Lower leg skin (tissue), 3 donors: ENCODE measurements at regions not wholly inside any gene's neighbourhood (a gene's known extent, or its start where the extent isn't known, plus 50 kb on each side); places are given as distances from the start of the nearest gene placed in this dataset.

Experiments used
- CTCF ChIP-seq, 3 donors: fragments of 450-650 bp; IDR thresholded peaks; one replicate each; pipeline ENCODE4 v1.5.1; 2016; ENCODE audit warnings: antibody characterized with exemption in 3 of 3, mild to moderate bottlenecking in 3 of 3, moderate library complexity in 2 of 3
- POLR2A ChIP-seq, 2 donors: fragments of 450-650 bp; IDR thresholded peaks; one replicate each; pipeline ENCODE4 v1.6.1; 2016 to 2017; ENCODE audit warnings: antibody characterized with exemption in 2 of 2, mild to moderate bottlenecking in 1 of 2, moderate library complexity in 1 of 2

GRCh38 chr1:67545364-67545763 is 115.2 kb upstream of the SERBP1 start:
- no peak for TF ChIP-seq CTCF (IDR thresholded peaks at IDR 0.05)
- TF ChIP-seq POLR2A (IDR thresholded peaks at IDR 0.05), result no peak
